Neural crest cell (in vitro differentiated cells): ENCODE measurements at regions not wholly inside any gene's neighbourhood (a gene's known extent, or its start where the extent isn't known, plus 50 kb on each side); places are given as distances from the start of the nearest gene placed in this dataset.

ENCODE experiments used
- DNase-seq: peaks from one replicate; pipeline ENCODE4 v3.0.0; 2021; ENCODE audit warnings: low read depth, mixed read lengths, low spot score
- H3K27ac Mint-ChIP-seq: one replicate; pipeline ENCODE4 v1.8.0; 2021; ENCODE audit warnings: mild to moderate bottlenecking, mixed read lengths; ENCODE audit not compliant: unreplicated experiment
- H3K27me3 Mint-ChIP-seq: 2 replicates; pipeline ENCODE4 v1.8.0; 2021; ENCODE audit warnings: low read depth, mild to moderate bottlenecking, mixed read lengths
- H3K36me3 Mint-ChIP-seq: 2 replicates; pipeline ENCODE4 v1.8.0; 2021; ENCODE audit warnings: low read depth, mild to moderate bottlenecking, mixed read lengths
- H3K4me1 Mint-ChIP-seq: 2 replicates; pipeline ENCODE4 v1.8.0; 2021; ENCODE audit warnings: mixed read lengths
- H3K4me3 Mint-ChIP-seq: one replicate; pipeline ENCODE4 v1.8.0; 2021; ENCODE audit warnings: mild to moderate bottlenecking, mixed read lengths
- H3K9me3 Mint-ChIP-seq: 2 replicates; pipeline ENCODE4 v1.8.0; 2021; ENCODE audit warnings: mixed read lengths
- TF ChIP-seq, protein P1 (sequence below): fragments of 200-600 bp; sonication (generic); conservative IDR thresholded peaks from 2 replicates; pipeline ENCODE4 v1.5.0; 2021; ENCODE audit warnings: antibody characterized with exemption, mild to moderate bottlenecking

DNA sequence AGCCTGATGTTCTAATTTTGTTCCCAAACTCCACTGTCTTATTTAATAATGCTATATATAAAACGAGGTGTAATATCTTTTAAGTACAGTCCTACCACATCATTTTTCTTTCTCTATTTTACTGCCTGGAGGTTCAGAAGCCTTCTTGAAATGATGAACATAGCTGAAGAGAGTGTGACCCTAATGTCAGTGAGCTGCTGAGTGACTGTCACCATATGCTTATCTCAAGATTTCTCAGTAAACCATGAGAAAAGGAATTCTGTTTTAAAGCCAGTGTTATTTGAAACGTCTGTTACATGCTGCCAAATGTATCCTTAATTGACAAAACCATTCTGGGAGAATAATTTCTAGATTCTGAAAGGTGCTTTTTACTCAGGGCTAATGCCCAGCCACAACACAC lies 503.5 kb upstream of the TMPRSS15 start:
- Mint-ChIP-seq H3K4me3 (no peak overlapping the region), H3K27me3 (no peaks in the 10 kb centered on the region), H3K4me1 (peaks cover 11% of the 10 kb centered on the region), H3K9me3 (peaks cover 8% of the 10 kb centered on the region), H3K36me3 (no peaks in the 10 kb centered on the region), H3K27ac (no peak overlapping the region)
- TF ChIP-seq, protein P1, sequence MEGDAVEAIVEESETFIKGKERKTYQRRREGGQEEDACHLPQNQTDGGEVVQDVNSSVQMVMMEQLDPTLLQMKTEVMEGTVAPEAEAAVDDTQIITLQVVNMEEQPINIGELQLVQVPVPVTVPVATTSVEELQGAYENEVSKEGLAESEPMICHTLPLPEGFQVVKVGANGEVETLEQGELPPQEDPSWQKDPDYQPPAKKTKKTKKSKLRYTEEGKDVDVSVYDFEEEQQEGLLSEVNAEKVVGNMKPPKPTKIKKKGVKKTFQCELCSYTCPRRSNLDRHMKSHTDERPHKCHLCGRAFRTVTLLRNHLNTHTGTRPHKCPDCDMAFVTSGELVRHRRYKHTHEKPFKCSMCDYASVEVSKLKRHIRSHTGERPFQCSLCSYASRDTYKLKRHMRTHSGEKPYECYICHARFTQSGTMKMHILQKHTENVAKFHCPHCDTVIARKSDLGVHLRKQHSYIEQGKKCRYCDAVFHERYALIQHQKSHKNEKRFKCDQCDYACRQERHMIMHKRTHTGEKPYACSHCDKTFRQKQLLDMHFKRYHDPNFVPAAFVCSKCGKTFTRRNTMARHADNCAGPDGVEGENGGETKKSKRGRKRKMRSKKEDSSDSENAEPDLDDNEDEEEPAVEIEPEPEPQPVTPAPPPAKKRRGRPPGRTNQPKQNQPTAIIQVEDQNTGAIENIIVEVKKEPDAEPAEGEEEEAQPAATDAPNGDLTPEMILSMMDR: no peak
- DNase-seq: no peak

DNA sequence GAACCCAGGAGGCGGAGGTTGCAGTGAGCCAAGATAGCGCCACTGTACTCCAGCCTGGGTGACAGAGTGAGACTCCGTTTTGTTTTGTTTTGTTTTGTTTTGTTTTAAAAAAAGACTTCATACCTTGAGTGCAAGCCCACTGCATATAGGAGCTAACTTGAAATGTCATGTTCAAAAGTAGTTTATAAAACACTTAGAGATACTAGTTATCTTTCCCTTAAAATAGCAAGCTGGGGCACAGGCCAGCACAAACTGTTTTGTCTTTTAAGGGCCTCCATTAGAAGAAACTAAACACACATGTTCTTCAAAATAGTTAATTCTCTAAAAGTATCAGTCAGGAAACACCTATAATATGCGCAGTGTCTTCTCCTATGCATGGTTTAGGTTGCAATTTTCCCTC lies 505.1 kb upstream of the TMPRSS15 start:
- peaks cover 8% of the 10 kb centered on the region for H3K9me3 Mint-ChIP-seq
- no peak overlapping the region for H3K4me3 Mint-ChIP-seq
- H3K27me3 Mint-ChIP-seq: no peaks in the 10 kb centered on the region
- no peak for DNase-seq
- TF ChIP-seq, protein P1: no peak
- no peaks in the 10 kb centered on the region for H3K36me3 Mint-ChIP-seq
- no peaks in the 10 kb centered on the region for H3K4me1 Mint-ChIP-seq
- H3K27ac Mint-ChIP-seq: no peak overlapping the region

DNA sequence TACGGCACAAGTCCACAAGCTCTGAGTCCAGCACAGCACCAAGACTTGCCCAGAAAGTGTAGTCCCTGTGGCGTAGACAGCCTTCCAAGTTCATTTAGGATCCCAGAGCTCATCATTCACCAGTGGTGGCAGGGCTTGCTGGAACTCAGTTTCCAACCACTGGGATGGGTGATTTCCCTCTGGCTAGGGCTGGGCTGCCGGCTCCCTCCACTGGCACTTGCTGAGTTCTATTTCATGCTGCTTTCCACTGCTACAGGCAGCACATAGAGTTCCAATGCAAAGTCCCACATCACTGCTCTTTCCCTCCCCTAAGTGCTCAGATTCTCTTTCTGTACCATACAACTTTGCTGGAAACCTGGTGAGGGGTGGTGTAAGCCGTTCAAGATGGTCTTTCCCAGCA lies 510.3 kb upstream of the TMPRSS15 start:
- DNase-seq: no peak
- peaks cover 8% of the 10 kb centered on the region for H3K9me3 Mint-ChIP-seq
- peak overlapping the region; percentile 50 for H3K27ac Mint-ChIP-seq
- no peaks in the 10 kb centered on the region for H3K4me1 Mint-ChIP-seq
- no peak overlapping the region for H3K4me3 Mint-ChIP-seq
- H3K27me3 Mint-ChIP-seq: no peaks in the 10 kb centered on the region
- H3K36me3 Mint-ChIP-seq: no peaks in the 10 kb centered on the region
- TF ChIP-seq, protein P1: no peak

DNA sequence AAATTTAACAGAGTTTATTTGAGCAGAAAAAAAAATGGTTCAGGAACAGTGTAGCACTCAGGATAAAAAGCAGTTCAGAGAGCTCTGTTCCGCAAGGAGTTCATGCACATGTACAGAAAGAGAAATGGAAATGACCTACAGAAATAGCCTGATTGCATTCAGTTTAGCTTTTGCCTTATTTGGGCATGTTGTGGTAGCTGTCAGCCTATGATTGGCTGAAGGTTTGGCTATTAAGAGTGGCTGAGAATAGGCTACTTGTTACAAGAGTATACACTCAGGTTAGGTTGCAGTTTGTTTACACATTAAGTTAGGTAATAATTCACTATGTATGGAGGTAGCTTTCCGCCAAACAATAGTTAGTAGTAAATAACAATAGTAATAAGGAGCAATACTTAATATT lies 511.0 kb upstream of the TMPRSS15 start:
- H3K4me1 Mint-ChIP-seq: no peaks in the 10 kb centered on the region
- peaks cover 8% of the 10 kb centered on the region for H3K9me3 Mint-ChIP-seq
- H3K36me3 Mint-ChIP-seq: no peaks in the 10 kb centered on the region
- TF ChIP-seq, protein P1: no peak
- H3K4me3 Mint-ChIP-seq: no peak overlapping the region
- no peak for DNase-seq
- no peak overlapping the region for H3K27ac Mint-ChIP-seq
- H3K27me3 Mint-ChIP-seq: no peaks in the 10 kb centered on the region

DNA sequence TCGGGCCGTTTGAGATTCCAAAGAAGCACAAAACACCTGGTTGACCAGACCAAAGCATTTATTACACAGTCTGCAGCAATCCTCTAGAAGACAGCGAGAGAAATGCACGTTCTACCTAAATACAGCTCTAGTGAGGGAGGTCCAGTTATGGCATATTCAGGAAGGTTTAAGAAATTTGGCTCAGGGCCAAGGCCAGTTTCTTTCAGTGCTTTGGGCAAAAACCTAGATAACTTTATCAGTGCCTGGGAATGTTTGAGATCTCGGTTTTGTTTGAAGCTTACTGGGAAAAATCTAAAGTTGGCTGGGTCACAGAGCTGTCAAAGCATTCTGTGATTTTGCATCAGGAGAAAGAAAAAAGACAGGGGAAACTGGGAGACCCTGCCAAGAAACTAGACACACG lies 514.0 kb upstream of the TMPRSS15 start:
- no peak overlapping the region for H3K27ac Mint-ChIP-seq
- DNase-seq: no peak
- TF ChIP-seq, protein P1: no peak
- no peaks in the 10 kb centered on the region for H3K36me3 Mint-ChIP-seq
- no peak overlapping the region for H3K4me3 Mint-ChIP-seq
- no peaks in the 10 kb centered on the region for H3K9me3 Mint-ChIP-seq
- no peaks in the 10 kb centered on the region for H3K4me1 Mint-ChIP-seq
- no peaks in the 10 kb centered on the region for H3K27me3 Mint-ChIP-seq

DNA sequence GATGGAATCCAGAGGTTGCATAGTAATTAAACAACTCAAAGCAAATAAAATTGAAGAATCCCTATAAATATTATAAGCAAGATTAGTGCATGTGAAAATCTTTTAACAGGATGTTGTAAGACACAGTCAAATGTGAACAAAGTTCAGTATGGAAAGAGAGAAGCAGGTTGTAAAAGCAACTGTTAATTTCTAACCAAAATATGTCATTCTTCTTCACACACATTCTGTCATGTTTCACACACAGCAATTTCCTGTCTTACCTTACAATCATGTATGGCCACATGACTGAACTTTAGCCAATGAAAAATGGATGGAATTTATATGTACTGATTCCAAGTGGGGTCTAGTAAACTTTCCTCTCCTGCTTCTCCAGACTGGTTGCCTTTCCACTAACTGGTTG lies 527.7 kb upstream of the TMPRSS15 start:
- TF ChIP-seq, protein P1: no peak
- DNase-seq: no peak
- Mint-ChIP-seq H3K9me3 (no peaks in the 10 kb centered on the region), H3K27ac (no peak overlapping the region), H3K27me3 (no peaks in the 10 kb centered on the region), H3K4me3 (no peak overlapping the region), H3K4me1 (peaks cover 8% of the 10 kb centered on the region), H3K36me3 (no peaks in the 10 kb centered on the region)
